DND-41 (cell line): ENCODE measurements at regions not wholly inside any gene's neighbourhood (a gene's known extent, or its start where the extent isn't known, plus 50 kb on each side); places are given as distances from the start of the nearest gene placed in this dataset.

Experiments
- ATAC-seq: fragments of 200-7000 bp; cut with Tn5 transposase; 3 replicates; pipeline ENCODE4 v1.9.1; 2021; ENCODE audit warnings: low read depth; ENCODE audit not compliant: insufficient read depth
- DNase-seq: peaks from one replicate; pipeline ENCODE4 v3.0.0-alpha.2; 2020
- H2AFZ ChIP-seq: 2 replicates; pipeline ENCODE4 v1.6.0; 2012; ENCODE audit warnings: low read depth, low read length
- H3K27ac ChIP-seq: 2 replicates; pipeline ENCODE4 v1.5.1; 2012; ENCODE audit warnings: low read length, inconsistent platforms
- H3K27me3 ChIP-seq: fragments of 200-600 bp; sonication (generic); 2 replicates; pipeline ENCODE4 v1.6.0; 2012; ENCODE audit warnings: low read length, mild to moderate bottlenecking, inconsistent platforms; ENCODE audit not compliant: insufficient read depth, poor library complexity
- H3K36me3 ChIP-seq: 2 replicates; pipeline ENCODE4 v1.5.1; 2012; ENCODE audit warnings: low read length, inconsistent platforms; ENCODE audit not compliant: insufficient read depth
- H3K4me1 ChIP-seq: 2 replicates; pipeline ENCODE4 v1.5.1; 2012; ENCODE audit warnings: mild to moderate bottlenecking, low read length; ENCODE audit not compliant: insufficient read depth
- H3K4me2 ChIP-seq: 2 replicates; pipeline ENCODE4 v1.6.0; 2012; ENCODE audit warnings: mild to moderate bottlenecking, moderate library complexity, low read length, inconsistent platforms; ENCODE audit not compliant: insufficient read depth
- H3K4me3 ChIP-seq, 2 experiments: fragments of 200-600 bp in 1 of 2; shearing (Covaris generic) in 1 of 2; 2 replicates each; pipeline ENCODE4 v1.5.1; 2012 to 2016; ENCODE audit warnings: inconsistent platforms in 2 of 2, low read length in 2 of 2, mild to moderate bottlenecking in 2 of 2, low read depth in 1 of 2, moderate library complexity in 1 of 2
- H3K79me2 ChIP-seq: 2 replicates; pipeline ENCODE4 v1.6.0; 2012; ENCODE audit warnings: low read length, inconsistent platforms; ENCODE audit not compliant: insufficient read depth
- H3K9ac ChIP-seq: 2 replicates; pipeline ENCODE4 v1.6.0; 2012; ENCODE audit warnings: low read depth, mild to moderate bottlenecking, inconsistent platforms, low read length, moderate library complexity
- H3K9me3 ChIP-seq: 2 replicates; pipeline ENCODE4 v1.5.1; 2012; ENCODE audit warnings: low read length, moderate library complexity, mild to moderate bottlenecking, inconsistent platforms; ENCODE audit not compliant: insufficient read depth, severe bottlenecking
- H4K20me1 ChIP-seq: 2 replicates; pipeline ENCODE4 v1.6.0; 2012; ENCODE audit warnings: low read length; ENCODE audit not compliant: insufficient read depth
- EZH2 ChIP-seq: IDR thresholded peaks from 3 replicates; pipeline ENCODE4 v1.6.1; 2012; ENCODE audit warnings: borderline replicate concordance, low read depth, mild to moderate bottlenecking, moderate library complexity, low read length, inconsistent platforms; ENCODE audit not compliant: severe bottlenecking
- TF ChIP-seq, protein P1 (sequence below): IDR thresholded peaks from 2 replicates; pipeline ENCODE4 v1.5.1; 2012; ENCODE audit warnings: borderline replicate concordance, low read length, moderate library complexity, mild to moderate bottlenecking; ENCODE audit not compliant: poor library complexity, severe bottlenecking; ENCODE audit errors: extremely low read depth

DNA sequence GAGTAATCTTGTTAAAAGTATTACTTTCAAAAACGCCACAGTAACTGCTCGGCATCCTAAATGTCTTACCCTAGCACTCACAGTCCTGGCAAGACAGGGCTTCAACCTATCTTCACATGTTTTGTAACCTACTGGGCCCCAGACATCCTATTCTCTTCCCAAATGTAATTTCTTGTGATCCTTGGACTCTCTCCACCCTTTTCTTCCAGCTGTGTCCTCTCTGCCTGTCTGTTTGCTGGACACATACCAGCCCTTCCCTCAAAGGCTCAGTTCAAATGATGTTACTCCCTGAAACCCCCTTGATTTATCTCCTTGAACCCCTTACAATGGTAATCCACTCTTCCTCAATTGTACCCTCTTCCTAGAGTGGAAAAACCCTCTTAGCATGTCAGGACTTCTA lies 60.1 kb upstream of the CNEP1R1 start:
- DNase-seq (no peak), ATAC-seq (no peak)
- Histone ChIP-seq H3K27ac (no peak overlapping the region), H3K4me3 (no peak overlapping the region), H3K36me3 (no peaks in the 10 kb centered on the region), H4K20me1 (no peaks in the 10 kb centered on the region), H3K9ac (no peak overlapping the region), H3K9me3 (no peaks in the 10 kb centered on the region), H3K79me2 (no peaks in the 10 kb centered on the region), H3K4me1 (no peaks in the 10 kb centered on the region), H3K4me2 (no peak overlapping the region), H3K27me3 (peaks cover 11% of the 10 kb centered on the region), H2AFZ (no peak overlapping the region)
- no peak for TF ChIP-seq EZH2

GRCh38 chr16:49967012-49967559 lies 57.9 kb upstream of the CNEP1R1 start:
- Histone ChIP-seq H3K9ac (no peak overlapping the region), H3K27me3 (peaks cover 8% of the 10 kb centered on the region), H3K4me3 (no peak overlapping the region), H2AFZ (no peak overlapping the region), H3K9me3 (no peaks in the 10 kb centered on the region), H3K79me2 (no peaks in the 10 kb centered on the region), H3K36me3 (no peaks in the 10 kb centered on the region), H3K4me1 (no peaks in the 10 kb centered on the region), H4K20me1 (no peaks in the 10 kb centered on the region), H3K27ac (no peak overlapping the region), H3K4me2 (no peak overlapping the region)
- no peak for ATAC-seq
- DNase-seq, result no peak
- TF ChIP-seq EZH2, result no peak
- TF ChIP-seq, protein P1, sequence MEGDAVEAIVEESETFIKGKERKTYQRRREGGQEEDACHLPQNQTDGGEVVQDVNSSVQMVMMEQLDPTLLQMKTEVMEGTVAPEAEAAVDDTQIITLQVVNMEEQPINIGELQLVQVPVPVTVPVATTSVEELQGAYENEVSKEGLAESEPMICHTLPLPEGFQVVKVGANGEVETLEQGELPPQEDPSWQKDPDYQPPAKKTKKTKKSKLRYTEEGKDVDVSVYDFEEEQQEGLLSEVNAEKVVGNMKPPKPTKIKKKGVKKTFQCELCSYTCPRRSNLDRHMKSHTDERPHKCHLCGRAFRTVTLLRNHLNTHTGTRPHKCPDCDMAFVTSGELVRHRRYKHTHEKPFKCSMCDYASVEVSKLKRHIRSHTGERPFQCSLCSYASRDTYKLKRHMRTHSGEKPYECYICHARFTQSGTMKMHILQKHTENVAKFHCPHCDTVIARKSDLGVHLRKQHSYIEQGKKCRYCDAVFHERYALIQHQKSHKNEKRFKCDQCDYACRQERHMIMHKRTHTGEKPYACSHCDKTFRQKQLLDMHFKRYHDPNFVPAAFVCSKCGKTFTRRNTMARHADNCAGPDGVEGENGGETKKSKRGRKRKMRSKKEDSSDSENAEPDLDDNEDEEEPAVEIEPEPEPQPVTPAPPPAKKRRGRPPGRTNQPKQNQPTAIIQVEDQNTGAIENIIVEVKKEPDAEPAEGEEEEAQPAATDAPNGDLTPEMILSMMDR, result no peak

DNA sequence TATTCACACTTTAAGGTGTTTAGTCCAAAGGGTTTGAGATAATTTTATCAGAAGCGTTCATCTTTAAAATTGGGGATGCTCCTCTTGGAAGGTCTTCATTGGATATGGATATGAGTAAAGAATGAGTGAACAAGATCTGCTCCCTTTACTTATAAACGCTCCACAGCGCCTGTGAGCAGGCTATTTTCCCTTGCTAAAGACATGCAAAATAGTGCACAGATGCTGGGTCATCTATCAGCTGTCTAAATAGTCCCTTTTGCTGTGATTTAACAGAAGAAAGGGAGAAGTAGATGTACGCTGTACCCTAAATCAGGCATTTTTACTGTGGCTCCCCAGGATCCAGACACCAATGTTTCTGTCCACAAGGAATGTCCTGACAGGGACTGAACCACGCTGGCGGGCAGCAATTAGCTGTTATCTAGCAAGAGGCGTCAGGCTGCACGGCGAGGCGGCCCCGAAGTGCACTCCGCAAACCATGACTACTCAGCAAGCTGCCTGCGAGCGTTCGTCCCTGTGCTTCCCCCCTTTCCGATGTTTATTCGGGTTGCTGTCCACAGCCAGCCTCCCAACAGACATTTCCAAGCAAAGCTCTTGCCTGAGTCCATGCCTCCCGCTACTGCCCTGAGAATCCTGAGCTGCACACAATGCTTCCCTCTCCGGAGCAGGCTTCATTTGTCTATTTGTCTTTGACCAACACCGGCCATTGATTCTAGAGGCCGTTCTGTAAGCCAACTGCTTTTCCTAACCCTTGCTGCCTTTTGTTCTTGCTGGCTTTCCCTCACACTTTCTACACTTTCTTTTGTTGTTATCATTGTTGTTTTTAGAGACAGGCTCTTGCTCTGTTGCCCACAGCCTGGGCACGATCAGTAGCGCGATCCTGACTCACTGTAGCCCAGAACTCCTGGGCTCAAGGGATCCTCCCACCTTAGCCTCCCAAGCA lies 55.7 kb upstream of the CNEP1R1 start:
- Histone ChIP-seq H3K4me1 (no peaks in the 10 kb centered on the region), H3K79me2 (no peaks in the 10 kb centered on the region), H3K4me2 (no peak overlapping the region), H3K36me3 (no peaks in the 10 kb centered on the region), H3K27me3 (peaks cover 11% of the 10 kb centered on the region), H3K9ac (no peak overlapping the region), H3K9me3 (no peaks in the 10 kb centered on the region), H2AFZ (no peak overlapping the region), H4K20me1 (no peaks in the 10 kb centered on the region), H3K27ac (no peak overlapping the region), H3K4me3 (no peak overlapping the region)
- ATAC-seq (no peak), DNase-seq (no peak)
- TF ChIP-seq, protein P1, result no peak
- TF ChIP-seq EZH2, result no peak

- no peak for DNase-seq
- no peak overlapping the region for H2AFZ ChIP-seq
- no peaks in the 10 kb centered on the region for H3K79me2 ChIP-seq
- H3K27me3 ChIP-seq, result peaks cover 14% of the 10 kb centered on the region
- no peaks in the 10 kb centered on the region for H3K9me3 ChIP-seq
- TF ChIP-seq, protein P1, result no peak
- no peak for TF ChIP-seq EZH2
- no peak overlapping the region for H3K4me2 ChIP-seq
- H3K27ac ChIP-seq, result no peak overlapping the region
- no peaks in the 10 kb centered on the region for H3K4me1 ChIP-seq
- no peaks in the 10 kb centered on the region for H3K36me3 ChIP-seq
- no peak overlapping the region for H3K9ac ChIP-seq
- H4K20me1 ChIP-seq, result no peaks in the 10 kb centered on the region
- H3K4me3 ChIP-seq, result no peak overlapping the region
- no peak for ATAC-seq
Measured at GRCh38 chr16:49970797-49971431, 54.1 kb upstream of the CNEP1R1 start.
